ENCODE measurements at regions not wholly inside any gene's neighbourhood (a gene's known extent, or its start where the extent isn't known, plus 50 kb on each side); places are given as distances from the start of the nearest gene placed in this dataset.

DNA sequence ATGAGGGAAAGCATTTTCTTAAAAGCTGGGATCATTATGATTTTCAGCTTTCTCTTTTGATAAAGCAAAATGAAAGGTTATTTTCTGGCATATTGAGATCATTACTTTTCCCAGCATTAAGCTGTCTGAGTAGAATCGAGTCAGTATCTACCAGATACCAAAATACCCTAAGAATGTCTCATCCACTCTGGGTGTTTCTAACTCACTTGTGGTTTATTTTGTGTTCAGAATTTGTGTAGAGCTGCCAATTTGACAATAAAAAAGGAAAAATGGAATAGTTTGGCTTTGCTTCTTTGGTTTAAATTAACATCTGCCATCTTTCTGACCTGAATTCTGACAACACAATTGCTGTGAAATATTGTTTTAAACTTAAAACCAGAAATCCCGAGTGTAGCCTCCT lies 438.7 kb upstream of the ARGLU1 start:
- no peak for TF ChIP-seq CTCF (IDR thresholded peaks at IDR 0.05)

DNA sequence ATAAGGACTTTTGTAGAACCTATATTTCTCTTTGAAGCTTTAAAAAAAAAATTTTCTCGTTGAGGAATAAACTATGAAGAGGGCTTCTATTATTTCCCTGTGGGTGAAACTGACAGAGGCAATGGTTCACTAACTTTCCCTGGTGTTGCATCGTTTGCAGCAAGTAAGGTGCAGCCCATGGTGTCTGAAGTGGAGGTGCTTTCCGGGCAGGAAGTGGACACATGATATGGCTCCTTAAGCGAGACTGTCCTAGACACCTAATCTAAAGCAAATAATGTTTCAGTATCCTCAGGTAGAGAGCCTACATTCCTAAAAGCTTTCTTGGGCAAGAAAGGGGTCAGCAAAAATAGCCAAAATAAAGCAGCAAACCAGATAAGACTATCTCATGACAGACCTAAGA lies 437.6 kb upstream of the ARGLU1 start:
- Histone ChIP-seq H3K27ac (no peak overlapping the region), H3K36me3 (no peaks in the 10 kb centered on the region), H3K4me3 (no peak overlapping the region), H3K4me1 (no peaks in the 10 kb centered on the region), H3K27me3 (no peaks in the 10 kb centered on the region), H3K9me3 (no peaks in the 10 kb centered on the region)
- TF ChIP-seq CTCF (IDR thresholded peaks at IDR 0.05), result no peak
- intact Hi-C loops (cut with DNase I), result no loop called here
- DNase-seq (no peak), ATAC-seq (peak; percentile 29)

More for the DNA sequence above, 438.7 kb upstream of the ARGLU1 start:
- no peaks in the 10 kb centered on the region for H3K9me3 ChIP-seq
- H3K27ac ChIP-seq, result no peak overlapping the region
- H3K4me1 ChIP-seq, result no peaks in the 10 kb centered on the region
- H3K4me3 ChIP-seq, result no peak overlapping the region
- no peaks in the 10 kb centered on the region for H3K27me3 ChIP-seq
- DNase-seq (no peak), ATAC-seq (no peak)
- intact Hi-C loops (cut with DNase I), result no loop called here
- H3K36me3 ChIP-seq, result no peaks in the 10 kb centered on the region

- no peaks in the 10 kb centered on the region for H3K9me3 ChIP-seq
- H3K27me3 ChIP-seq, result no peaks in the 10 kb centered on the region
- DNase-seq (no peak), ATAC-seq (no peak)
- no peaks in the 10 kb centered on the region for H3K4me1 ChIP-seq
- intact Hi-C loops (cut with DNase I), result no loop called here
- H3K27ac ChIP-seq, result no peak overlapping the region
- H3K36me3 ChIP-seq, result no peaks in the 10 kb centered on the region
- no peak overlapping the region for H3K4me3 ChIP-seq
- no peak for TF ChIP-seq CTCF (IDR thresholded peaks at IDR 0.05)
Measured at GRCh38 chr13:107003911-107004310, 436.0 kb upstream of the ARGLU1 start.

DNA sequence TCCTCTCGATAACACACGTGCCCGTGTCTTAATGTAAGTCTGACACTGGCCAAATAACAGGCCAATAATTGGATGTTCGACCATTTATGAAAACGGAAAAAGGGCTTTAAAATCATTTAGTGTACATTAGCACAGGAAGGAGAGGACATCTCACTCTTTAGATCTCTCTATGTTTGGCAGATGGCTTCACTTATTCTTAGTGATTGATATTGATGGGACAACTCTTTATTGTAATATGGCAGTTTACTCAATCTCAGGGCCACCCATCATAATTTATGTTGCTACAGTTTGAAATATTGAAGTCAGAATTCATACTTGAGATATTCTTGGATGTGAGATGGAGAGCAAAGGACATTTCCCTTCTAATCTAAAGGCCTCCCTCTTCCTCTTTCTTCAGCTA lies 430.7 kb upstream of the ARGLU1 start:
- Histone ChIP-seq H3K36me3 (no peaks in the 10 kb centered on the region), H3K9me3 (no peaks in the 10 kb centered on the region), H3K4me1 (no peaks in the 10 kb centered on the region), H3K27me3 (no peaks in the 10 kb centered on the region), H3K4me3 (no peak overlapping the region), H3K27ac (no peak overlapping the region)
- no peak for TF ChIP-seq CTCF (IDR thresholded peaks at IDR 0.05)
- no peak for ATAC-seq
- intact Hi-C loops (cut with DNase I), result no loop called here
- no peak for DNase-seq

GRCh38 chr13:106997696-106998095 lies 429.8 kb upstream of the ARGLU1 start:
- Histone ChIP-seq H3K27me3 (no peaks in the 10 kb centered on the region), H3K27ac (no peak overlapping the region), H3K36me3 (no peaks in the 10 kb centered on the region), H3K4me3 (no peak overlapping the region), H3K4me1 (no peaks in the 10 kb centered on the region), H3K9me3 (no peaks in the 10 kb centered on the region)
- intact Hi-C loops (cut with DNase I), result no loop called here
- ATAC-seq, result peak; percentile 49
- TF ChIP-seq CTCF (IDR thresholded peaks at IDR 0.05), result no peak
- DNase-seq, result no peak

Data from left lung (tissue), 4 donors.